ENCODE measurements at regions not wholly inside any gene's neighbourhood (a gene's known extent, or its start where the extent isn't known, plus 50 kb on each side); places are given as distances from the start of the nearest gene placed in this dataset.

DNA sequence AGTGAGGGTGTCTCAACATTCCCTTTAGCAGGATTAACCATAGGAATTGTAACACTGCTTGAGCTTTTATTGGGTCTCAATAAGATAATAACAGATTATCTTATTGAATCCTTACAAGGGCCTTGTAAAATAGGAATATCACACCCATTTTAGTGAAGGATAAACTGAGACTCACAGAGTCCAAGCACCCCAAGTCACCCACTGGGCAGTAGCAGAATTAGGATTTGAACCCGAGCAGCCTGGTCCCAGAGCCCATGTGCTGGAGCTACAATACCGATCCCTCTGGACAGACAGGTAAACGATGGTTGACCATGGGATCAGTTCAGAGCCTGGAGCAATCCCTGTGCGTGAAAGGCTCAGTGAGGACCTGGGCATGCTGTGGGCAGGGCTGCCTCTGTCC is 56.3 kb upstream of the MRPS22 start:
- Mint-ChIP-seq H3K27me3 (ENCODE audit: low read depth, poor library complexity) (peaks cover 11% of the 10 kb centered on the region), H3K4me1 (peaks cover 17% of the 10 kb centered on the region), H3K36me3 (ENCODE audit: low read depth) (no peaks in the 10 kb centered on the region), H3K4me3 (no peak overlapping the region), H3K9me3 (no peaks in the 10 kb centered on the region), H3K27ac (no peak overlapping the region)
- no peak for DNase-seq
- TF ChIP-seq, protein P1, sequence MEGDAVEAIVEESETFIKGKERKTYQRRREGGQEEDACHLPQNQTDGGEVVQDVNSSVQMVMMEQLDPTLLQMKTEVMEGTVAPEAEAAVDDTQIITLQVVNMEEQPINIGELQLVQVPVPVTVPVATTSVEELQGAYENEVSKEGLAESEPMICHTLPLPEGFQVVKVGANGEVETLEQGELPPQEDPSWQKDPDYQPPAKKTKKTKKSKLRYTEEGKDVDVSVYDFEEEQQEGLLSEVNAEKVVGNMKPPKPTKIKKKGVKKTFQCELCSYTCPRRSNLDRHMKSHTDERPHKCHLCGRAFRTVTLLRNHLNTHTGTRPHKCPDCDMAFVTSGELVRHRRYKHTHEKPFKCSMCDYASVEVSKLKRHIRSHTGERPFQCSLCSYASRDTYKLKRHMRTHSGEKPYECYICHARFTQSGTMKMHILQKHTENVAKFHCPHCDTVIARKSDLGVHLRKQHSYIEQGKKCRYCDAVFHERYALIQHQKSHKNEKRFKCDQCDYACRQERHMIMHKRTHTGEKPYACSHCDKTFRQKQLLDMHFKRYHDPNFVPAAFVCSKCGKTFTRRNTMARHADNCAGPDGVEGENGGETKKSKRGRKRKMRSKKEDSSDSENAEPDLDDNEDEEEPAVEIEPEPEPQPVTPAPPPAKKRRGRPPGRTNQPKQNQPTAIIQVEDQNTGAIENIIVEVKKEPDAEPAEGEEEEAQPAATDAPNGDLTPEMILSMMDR (IDR thresholded peaks at IDR 0.05), result no peak

DNA sequence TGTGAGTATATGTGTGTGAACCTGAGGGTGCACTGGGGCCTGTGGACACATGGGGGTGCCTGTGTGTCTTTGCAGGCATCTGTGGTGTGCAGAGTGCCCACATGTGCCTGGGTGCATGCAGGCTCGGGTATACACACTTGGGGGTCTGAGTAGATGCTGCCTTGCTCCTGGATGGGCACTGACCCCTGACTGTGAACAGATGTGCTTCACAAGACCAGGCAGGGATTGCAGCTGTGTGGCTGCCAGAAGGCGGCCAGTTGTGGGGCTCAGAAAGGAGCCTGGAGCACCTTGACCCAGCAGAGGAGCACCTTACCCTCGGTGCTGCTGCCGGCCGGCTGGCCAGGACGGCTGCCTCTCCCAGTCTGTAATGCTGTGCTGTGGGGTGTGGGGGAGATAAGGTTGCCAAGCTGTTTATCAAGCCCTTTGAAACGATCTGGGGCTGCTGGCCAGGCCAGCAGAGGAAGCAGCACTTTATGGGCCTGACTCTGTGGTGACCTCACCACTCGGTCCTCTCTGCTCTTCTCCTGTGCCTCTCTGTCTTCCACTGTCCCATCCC is 55.5 kb upstream of the MRPS22 start:
- Mint-ChIP-seq H3K27ac (no peak overlapping the region), H3K27me3 (ENCODE audit: low read depth, poor library complexity) (peaks cover 4% of the 10 kb centered on the region), H3K9me3 (no peaks in the 10 kb centered on the region), H3K36me3 (ENCODE audit: low read depth) (no peaks in the 10 kb centered on the region), H3K4me3 (no peak overlapping the region), H3K4me1 (peaks cover 25% of the 10 kb centered on the region)
- TF ChIP-seq, protein P1 (IDR thresholded peaks at IDR 0.05), result no peak
- DNase-seq, result no peak

DNA sequence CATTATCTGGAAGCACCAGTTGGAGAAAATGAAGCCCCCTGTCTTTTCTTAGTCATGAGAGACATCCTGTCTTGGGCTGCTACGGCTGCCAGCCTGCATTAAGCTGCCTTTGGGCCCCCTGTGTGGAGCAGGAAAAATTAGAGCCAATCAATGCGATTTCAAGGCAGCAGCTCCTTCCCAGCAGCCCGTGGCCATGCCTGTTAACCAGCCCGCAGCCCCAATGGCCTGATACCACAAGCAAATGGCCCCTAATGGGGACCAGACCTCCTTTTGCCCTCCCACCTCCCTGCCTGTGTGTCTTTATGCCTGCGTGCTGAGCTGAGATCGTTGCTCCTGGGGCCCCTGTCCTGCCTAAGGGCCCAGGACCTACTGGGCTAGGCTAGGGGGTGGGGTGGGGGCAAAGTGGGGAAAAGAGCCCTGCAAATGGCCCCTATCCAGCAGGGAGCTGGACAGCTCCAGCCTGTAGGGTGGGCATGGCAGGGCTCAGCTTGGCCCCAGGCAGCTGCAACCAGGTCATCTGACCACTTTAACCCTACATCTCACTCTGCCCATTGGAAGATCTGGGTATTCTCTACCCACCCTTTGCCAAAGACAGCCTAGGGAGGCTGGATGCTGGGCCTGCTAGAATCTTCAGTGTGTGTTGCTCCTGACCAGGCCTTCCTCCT is 53.8 kb upstream of the MRPS22 start:
- no peak overlapping the region for H3K4me3 Mint-ChIP-seq
- H3K4me1 Mint-ChIP-seq, result peaks cover 28% of the 10 kb centered on the region
- no peaks in the 10 kb centered on the region for H3K9me3 Mint-ChIP-seq
- no peak for DNase-seq
- H3K36me3 Mint-ChIP-seq (ENCODE audit: low read depth), result no peaks in the 10 kb centered on the region
- TF ChIP-seq, protein P1 (IDR thresholded peaks at IDR 0.05), result no peak
- peaks cover 3% of the 10 kb centered on the region for H3K27me3 Mint-ChIP-seq (ENCODE audit: low read depth, poor library complexity)
- no peak overlapping the region for H3K27ac Mint-ChIP-seq

DNA sequence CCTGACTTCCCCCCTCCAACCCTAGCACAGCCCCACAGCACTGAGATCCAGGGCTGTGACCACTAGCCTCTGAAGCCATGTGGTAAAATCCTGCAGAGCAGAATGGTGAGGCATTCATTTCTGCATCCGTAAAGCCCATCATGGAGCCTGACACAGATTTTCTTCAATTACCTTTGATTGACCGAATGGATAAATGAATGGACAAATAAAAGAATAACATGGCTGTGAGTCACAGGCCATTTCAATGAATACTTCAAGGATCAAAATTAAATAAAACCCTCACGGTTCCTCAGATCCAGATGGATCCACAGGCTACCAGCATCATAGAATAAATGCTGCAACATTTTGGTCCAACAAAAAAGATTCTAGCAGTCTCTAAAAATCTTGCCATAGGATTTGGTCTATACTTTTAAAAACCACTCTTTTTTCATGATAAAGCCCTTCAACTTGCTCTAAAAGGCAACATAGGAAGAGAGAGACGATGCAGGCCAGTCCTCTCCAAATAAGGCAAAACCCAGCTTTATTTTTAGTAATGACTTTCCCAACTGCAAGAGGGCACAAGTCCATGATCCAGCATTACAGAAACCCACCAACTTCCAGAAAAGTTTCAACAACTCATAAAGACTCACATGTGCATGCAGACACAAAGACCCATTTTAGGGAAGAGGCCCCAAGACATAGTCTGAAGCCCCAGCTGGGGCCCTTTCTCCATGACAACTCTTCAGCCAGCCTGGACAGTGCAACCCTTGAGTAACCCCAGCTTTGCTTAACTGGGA is 52.4 kb upstream of the MRPS22 start:
- no peaks in the 10 kb centered on the region for H3K9me3 Mint-ChIP-seq
- H3K4me3 Mint-ChIP-seq, result no peak overlapping the region
- TF ChIP-seq, protein P1 (IDR thresholded peaks at IDR 0.05), result no peak
- peaks cover 7% of the 10 kb centered on the region for H3K27me3 Mint-ChIP-seq (ENCODE audit: low read depth, poor library complexity)
- peaks cover 28% of the 10 kb centered on the region for H3K4me1 Mint-ChIP-seq
- H3K36me3 Mint-ChIP-seq (ENCODE audit: low read depth), result no peaks in the 10 kb centered on the region
- no peak for DNase-seq
- H3K27ac Mint-ChIP-seq, result no peak overlapping the region

DNA sequence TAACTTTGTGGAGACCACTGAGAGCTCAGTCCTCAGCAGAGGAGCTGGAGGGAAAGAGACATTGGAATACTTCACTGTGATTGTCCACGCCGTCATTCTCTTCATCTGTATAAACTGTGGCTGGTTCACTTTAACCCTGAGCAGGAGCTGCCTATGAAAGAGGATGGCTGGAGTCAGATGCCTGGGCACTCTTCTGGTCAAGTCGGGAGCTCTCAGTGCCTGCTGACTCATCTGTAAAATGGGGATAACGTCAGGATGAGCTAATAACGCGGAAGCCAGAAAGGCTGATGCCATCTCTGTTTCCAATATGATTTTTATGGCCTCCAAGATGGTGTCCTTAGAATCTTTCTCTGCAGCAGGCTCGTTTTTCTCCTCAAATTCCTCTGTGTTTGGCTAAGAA is 51.6 kb upstream of the MRPS22 start:
- DNase-seq, result no peak
- TF ChIP-seq, protein P1 (IDR thresholded peaks at IDR 0.05), result no peak
- peaks cover 7% of the 10 kb centered on the region for H3K27me3 Mint-ChIP-seq (ENCODE audit: low read depth, poor library complexity)
- no peak overlapping the region for H3K4me3 Mint-ChIP-seq
- no peaks in the 10 kb centered on the region for H3K36me3 Mint-ChIP-seq (ENCODE audit: low read depth)
- H3K4me1 Mint-ChIP-seq, result peaks cover 28% of the 10 kb centered on the region
- no peak overlapping the region for H3K27ac Mint-ChIP-seq
- no peaks in the 10 kb centered on the region for H3K9me3 Mint-ChIP-seq
